GM23248 (cell line): ENCODE measurements at regions not wholly inside any gene's neighbourhood (a gene's known extent, or its start where the extent isn't known, plus 50 kb on each side); places are given as distances from the start of the nearest gene placed in this dataset.
"Not testable (repeated sequence)": the region's sequence is repeated elsewhere in the genome, so short reads cannot be mapped to it uniquely, and the experiment has no call there.

Experiments used
- EZH2 ChIP-seq: fragments of 200-600 bp; sonication (generic); IDR thresholded peaks from 2 replicates; pipeline ENCODE4 v1.6.1; 2018; ENCODE audit warnings: antibody characterized with exemption, mild to moderate bottlenecking; ENCODE audit not compliant: insufficient read depth, poor library complexity, severe bottlenecking
- EZH2phosphoT487 ChIP-seq: fragments of 200-600 bp; sonication (generic); IDR thresholded peaks from 2 replicates; pipeline ENCODE4 v1.6.1; 2018; ENCODE audit warnings: antibody characterized with exemption, moderate library complexity, mild to moderate bottlenecking, low read depth; ENCODE audit not compliant: insufficient read depth

DNA sequence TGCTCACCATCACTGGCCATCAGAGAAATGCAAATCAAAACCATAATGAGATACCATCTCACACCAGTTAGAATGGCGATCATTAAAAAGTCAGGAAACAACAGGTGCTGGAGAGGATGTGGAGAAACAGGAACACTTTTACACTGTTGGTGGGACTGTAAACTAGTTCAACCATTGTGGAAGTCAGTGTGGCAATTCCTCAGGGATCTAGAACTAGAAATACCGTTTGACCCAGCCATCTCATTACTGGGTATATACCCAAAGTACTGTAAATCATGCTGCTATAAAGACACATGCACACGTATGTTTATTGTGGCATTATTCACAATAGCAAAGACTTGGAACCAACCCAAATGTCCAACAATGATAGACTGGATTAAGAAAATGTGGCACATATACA, 80.5 kb upstream of the C3orf49 start:
- not testable (repeated sequence) for TF ChIP-seq EZH2, EZH2phosphoT487
